T-helper 2 cell treated with Interferon-gamma antibody and Interleukin-4, amounts not matched to agents 5 μg/mL and 100 μg/mL, for 36 hours (primary cell): ENCODE measurements at regions not wholly inside any gene's neighbourhood (a gene's known extent, or its start where the extent isn't known, plus 50 kb on each side); places are given as distances from the start of the nearest gene placed in this dataset.
"Not testable (repeated sequence)": the region's sequence is repeated elsewhere in the genome, so short reads cannot be mapped to it uniquely, and the experiment has no call there.

Experiments used
- DNase-seq: peaks from one replicate; pipeline ENCODE4 v3.0.0; 2021; ENCODE audit warnings: low spot score
- H3K27ac Mint-ChIP-seq: one replicate; pipeline ENCODE4 v1.8.0; 2021; ENCODE audit warnings: mild to moderate bottlenecking, mixed read lengths
- H3K27me3 Mint-ChIP-seq: one replicate; pipeline ENCODE4 v1.8.0; 2021; ENCODE audit warnings: low read depth, mixed read lengths
- H3K36me3 Mint-ChIP-seq: one replicate; pipeline ENCODE4 v1.8.0; 2021; ENCODE audit warnings: low read depth, mixed read lengths
- H3K4me1 Mint-ChIP-seq: one replicate; pipeline ENCODE4 v1.8.0; 2021; ENCODE audit warnings: low read depth, mixed read lengths
- H3K4me3 Mint-ChIP-seq: one replicate; pipeline ENCODE4 v1.8.0; 2022; ENCODE audit warnings: mild to moderate bottlenecking, moderate library complexity, mixed read lengths
- H3K9me3 Mint-ChIP-seq: one replicate; pipeline ENCODE4 v1.8.0; 2021; ENCODE audit warnings: mixed read lengths

GRCh38 chr5:99621772-99622681 lies 693.2 kb upstream of the CHD1 start:
- DNase-seq, result no peak
- H3K27ac Mint-ChIP-seq, result no peak overlapping the region
- peaks cover 3% of the 10 kb centered on the region for H3K9me3 Mint-ChIP-seq
- no peaks in the 10 kb centered on the region for H3K36me3 Mint-ChIP-seq
- H3K4me1 Mint-ChIP-seq, result no peaks in the 10 kb centered on the region
- no peak overlapping the region for H3K4me3 Mint-ChIP-seq
- no peaks in the 10 kb centered on the region for H3K27me3 Mint-ChIP-seq

GRCh38 chr5:99617335-99617734 lies 688.5 kb upstream of the CHD1 start:
- Mint-ChIP-seq H3K36me3 (no peaks in the 10 kb centered on the region), H3K4me1 (no peaks in the 10 kb centered on the region), H3K9me3 (no peaks in the 10 kb centered on the region), H3K27me3 (no peaks in the 10 kb centered on the region), H3K27ac (no peak overlapping the region), H3K4me3 (no peak overlapping the region)
- DNase-seq, result no peak

- Mint-ChIP-seq H3K4me1 (no peaks in the 10 kb centered on the region), H3K36me3 (no peaks in the 10 kb centered on the region), H3K27me3 (no peaks in the 10 kb centered on the region), H3K27ac (no peak overlapping the region), H3K9me3 (no peaks in the 10 kb centered on the region), H3K4me3 (no peak overlapping the region)
- no peak for DNase-seq
Observed at GRCh38 chr5:99614888-99615287, 686.1 kb upstream of the CHD1 start.

GRCh38 chr5:99607124-99607523 lies 678.3 kb upstream of the CHD1 start:
- no peak for DNase-seq
- H3K27me3 Mint-ChIP-seq, result no peaks in the 10 kb centered on the region
- no peak overlapping the region for H3K27ac Mint-ChIP-seq
- H3K36me3 Mint-ChIP-seq, result no peaks in the 10 kb centered on the region
- no peaks in the 10 kb centered on the region for H3K9me3 Mint-ChIP-seq
- H3K4me3 Mint-ChIP-seq, result no peak overlapping the region
- H3K4me1 Mint-ChIP-seq, result no peaks in the 10 kb centered on the region

DNA sequence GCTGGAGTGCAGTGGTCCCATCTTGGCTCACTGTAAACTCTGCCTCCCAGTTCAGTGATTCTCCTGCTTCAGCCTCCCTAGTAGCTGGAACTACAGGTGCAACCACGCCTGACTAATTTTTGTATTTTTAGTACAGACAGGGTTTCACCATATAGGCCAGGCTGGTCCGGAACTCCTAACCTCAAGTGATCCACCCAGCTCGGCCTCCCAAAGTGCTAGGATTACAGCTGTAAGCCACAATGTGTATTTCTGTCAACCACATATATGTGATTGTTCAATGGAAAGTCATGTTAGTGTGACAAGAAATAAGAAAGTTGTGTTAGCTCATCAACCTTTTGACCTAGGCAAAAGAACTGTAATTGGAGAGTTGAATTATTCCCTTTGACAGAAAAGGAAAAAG lies 677.1 kb upstream of the CHD1 start:
- DNase-seq, result no peak

GRCh38 chr5:99600952-99601351 lies 672.1 kb upstream of the CHD1 start:
- Mint-ChIP-seq H3K4me3 (no peak overlapping the region), H3K4me1 (peaks cover 4% of the 10 kb centered on the region), H3K36me3 (no peaks in the 10 kb centered on the region), H3K9me3 (no peaks in the 10 kb centered on the region), H3K27ac (no peak overlapping the region), H3K27me3 (no peaks in the 10 kb centered on the region)
- DNase-seq, result no peak

More for the DNA sequence above, 677.1 kb upstream of the CHD1 start:
- Mint-ChIP-seq H3K27ac (no peak overlapping the region), H3K4me1 (peaks cover 4% of the 10 kb centered on the region), H3K27me3 (no peaks in the 10 kb centered on the region), H3K4me3 (no peak overlapping the region), H3K9me3 (no peaks in the 10 kb centered on the region), H3K36me3 (no peaks in the 10 kb centered on the region)

DNA sequence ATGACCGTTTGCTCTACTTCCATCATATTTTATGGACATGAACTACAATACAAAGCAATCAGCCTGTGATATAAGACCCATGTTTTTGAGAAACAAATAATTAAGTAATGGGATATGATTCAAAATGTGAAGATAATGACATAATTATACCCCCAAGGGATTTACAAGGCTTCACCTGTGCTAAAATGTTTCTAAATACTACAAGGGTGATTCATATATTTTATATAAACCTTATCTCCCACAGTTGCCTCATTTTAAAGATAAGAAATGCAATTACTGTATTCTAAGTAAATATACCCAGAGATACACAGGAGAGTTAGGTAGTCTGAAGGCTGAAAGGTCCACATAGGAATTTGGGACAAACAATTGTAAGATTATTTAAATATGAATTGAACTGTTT lies 662.0 kb upstream of the CHD1 start:
- no peaks in the 10 kb centered on the region for H3K9me3 Mint-ChIP-seq
- no peak overlapping the region for H3K4me3 Mint-ChIP-seq
- H3K27me3 Mint-ChIP-seq, result no peaks in the 10 kb centered on the region
- H3K36me3 Mint-ChIP-seq, result no peaks in the 10 kb centered on the region
- H3K27ac Mint-ChIP-seq, result no peak overlapping the region
- DNase-seq, result no peak
- H3K4me1 Mint-ChIP-seq, result no peaks in the 10 kb centered on the region

GRCh38 chr5:99589424-99589823 lies 660.6 kb upstream of the CHD1 start:
- Mint-ChIP-seq H3K4me1 (no peaks in the 10 kb centered on the region), H3K9me3 (no peaks in the 10 kb centered on the region), H3K36me3 (no peaks in the 10 kb centered on the region), H3K27me3 (no peaks in the 10 kb centered on the region), H3K27ac (no peak overlapping the region), H3K4me3 (no peak overlapping the region)
- DNase-seq, result no peak

GRCh38 chr5:99587983-99588382 lies 659.2 kb upstream of the CHD1 start:
- no peak overlapping the region for H3K4me3 Mint-ChIP-seq
- no peak for DNase-seq
- no peaks in the 10 kb centered on the region for H3K36me3 Mint-ChIP-seq
- no peaks in the 10 kb centered on the region for H3K9me3 Mint-ChIP-seq
- H3K27me3 Mint-ChIP-seq, result no peaks in the 10 kb centered on the region
- H3K4me1 Mint-ChIP-seq, result no peaks in the 10 kb centered on the region
- H3K27ac Mint-ChIP-seq, result no peak overlapping the region

DNA sequence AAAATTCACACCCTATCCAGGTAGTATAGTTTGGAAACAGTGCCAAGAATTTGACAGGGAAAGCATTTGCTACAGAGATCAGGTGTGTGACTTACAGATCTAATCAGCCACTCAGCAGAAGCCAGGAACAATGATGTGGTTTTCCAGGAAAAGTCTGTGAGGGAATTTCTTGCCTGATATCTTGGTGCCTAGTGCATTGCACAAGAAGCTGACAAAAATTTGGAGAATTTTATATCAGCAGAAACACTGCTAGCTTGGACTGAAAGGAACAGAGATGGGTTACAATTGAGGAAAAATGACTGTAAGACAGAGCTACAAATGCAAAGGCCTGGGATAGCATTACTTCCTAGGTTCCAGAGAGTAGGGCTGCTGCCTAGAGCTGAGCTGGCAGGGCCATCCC lies 658.1 kb upstream of the CHD1 start:
- no peaks in the 10 kb centered on the region for H3K36me3 Mint-ChIP-seq

GRCh38 chr5:99581204-99581603 lies 652.4 kb upstream of the CHD1 start:
- H3K4me1 Mint-ChIP-seq, H3K36me3 Mint-ChIP-seq, H3K27me3 Mint-ChIP-seq, H3K27ac Mint-ChIP-seq, DNase-seq, H3K9me3 Mint-ChIP-seq, H3K4me3 Mint-ChIP-seq: not testable (repeated sequence)

More for the DNA sequence above, 658.1 kb upstream of the CHD1 start:
- Mint-ChIP-seq H3K27me3 (no peaks in the 10 kb centered on the region), H3K9me3 (no peaks in the 10 kb centered on the region), H3K4me3 (no peak overlapping the region), H3K4me1 (no peaks in the 10 kb centered on the region), H3K27ac (no peak overlapping the region)
- no peak for DNase-seq

DNA sequence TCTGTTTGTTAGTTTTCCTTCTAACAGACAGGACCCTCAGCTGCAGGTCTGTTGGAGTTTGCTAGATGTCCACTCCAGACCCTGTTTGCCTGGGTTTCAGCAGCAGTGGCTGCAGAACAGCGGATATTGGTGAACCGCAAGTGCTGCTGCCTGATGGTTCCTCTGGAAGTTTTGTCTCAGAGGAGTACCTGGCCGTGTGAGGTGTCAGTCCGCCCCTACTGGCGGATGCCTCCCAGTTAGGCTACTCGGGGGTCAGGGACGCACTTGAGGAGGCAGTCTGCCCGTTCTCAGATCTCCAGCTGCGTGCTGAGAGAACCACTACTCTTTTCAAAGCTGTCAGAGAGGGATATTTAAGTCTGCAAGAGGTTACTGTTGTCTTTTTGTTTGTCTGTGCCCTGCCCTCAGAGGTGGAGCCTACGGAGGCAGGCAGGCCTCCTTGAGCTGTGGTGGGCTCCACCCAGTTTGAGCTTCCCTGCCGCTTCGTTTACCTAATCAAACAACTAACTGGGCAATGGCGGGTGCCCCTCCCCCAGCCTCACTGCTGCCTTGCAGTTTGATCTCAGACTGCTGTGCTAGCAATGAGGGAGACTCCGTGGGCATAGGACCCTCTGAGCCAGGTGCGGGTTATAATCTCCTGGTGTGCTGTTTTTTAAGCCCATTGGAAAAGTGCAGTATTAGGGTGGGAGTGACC lies 634.3 kb upstream of the CHD1 start:
- not testable (repeated sequence) for H3K36me3 Mint-ChIP-seq, H3K4me1 Mint-ChIP-seq, H3K27ac Mint-ChIP-seq, DNase-seq, H3K9me3 Mint-ChIP-seq, H3K4me3 Mint-ChIP-seq, H3K27me3 Mint-ChIP-seq

DNA sequence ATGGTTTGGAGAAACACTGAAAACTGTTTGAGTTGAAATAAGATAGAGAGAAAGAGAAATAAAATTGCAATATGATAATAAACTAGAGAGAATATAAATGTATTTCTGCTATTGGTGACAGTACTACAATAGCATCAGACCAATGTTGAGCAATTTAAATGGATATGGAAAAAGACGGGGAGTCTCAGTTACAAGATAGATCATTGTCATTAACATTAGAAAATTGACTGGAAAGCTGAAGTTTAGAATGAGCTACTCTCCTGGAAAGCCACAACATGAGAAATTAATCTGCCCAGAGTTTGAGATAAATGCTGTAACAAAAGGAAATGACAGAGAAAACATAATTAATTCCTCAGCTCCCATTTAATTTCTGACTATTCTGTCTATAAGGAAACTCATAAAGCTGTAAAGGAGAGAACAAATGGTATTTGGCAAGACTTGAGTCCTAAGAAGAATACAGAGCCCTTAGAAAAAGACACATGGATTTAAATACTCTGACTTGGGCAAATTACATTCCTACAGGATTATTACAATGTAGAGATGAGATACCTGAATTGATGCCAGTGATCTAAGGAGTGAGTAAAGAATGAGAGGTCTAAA lies 624.5 kb upstream of the CHD1 start:
- H3K4me3 Mint-ChIP-seq, result no peak overlapping the region
- no peaks in the 10 kb centered on the region for H3K36me3 Mint-ChIP-seq
- no peak overlapping the region for H3K27ac Mint-ChIP-seq
- H3K9me3 Mint-ChIP-seq, result no peaks in the 10 kb centered on the region
- no peaks in the 10 kb centered on the region for H3K4me1 Mint-ChIP-seq
- H3K27me3 Mint-ChIP-seq, result no peaks in the 10 kb centered on the region
- no peak for DNase-seq

DNA sequence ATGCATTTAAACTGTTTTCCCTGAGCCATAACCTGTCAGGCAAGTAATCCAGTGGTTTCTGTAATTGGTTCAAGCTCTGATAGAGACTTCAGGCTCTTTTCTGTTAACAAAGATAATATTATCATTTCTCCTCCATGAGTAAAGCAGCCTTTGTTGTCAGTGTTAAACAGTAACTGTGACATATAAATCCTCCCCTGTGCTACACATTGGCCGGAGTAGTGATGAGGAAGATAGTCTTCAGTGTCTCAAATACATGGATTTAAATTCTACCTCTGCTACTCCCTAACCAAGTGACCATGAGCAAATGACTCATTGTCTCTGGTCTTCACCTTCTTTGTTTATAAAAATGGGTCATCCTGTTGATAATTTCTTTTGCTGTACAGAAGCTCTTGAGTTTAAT lies 615.5 kb upstream of the CHD1 start:
- no peaks in the 10 kb centered on the region for H3K4me1 Mint-ChIP-seq
- no peaks in the 10 kb centered on the region for H3K27me3 Mint-ChIP-seq
- H3K9me3 Mint-ChIP-seq, result no peaks in the 10 kb centered on the region
- no peak overlapping the region for H3K4me3 Mint-ChIP-seq
- no peak for DNase-seq
- no peak overlapping the region for H3K27ac Mint-ChIP-seq
- no peaks in the 10 kb centered on the region for H3K36me3 Mint-ChIP-seq
